Thyroid gland (tissue), 4 donors: ENCODE measurements at regions not wholly inside any gene's neighbourhood (a gene's known extent, or its start where the extent isn't known, plus 50 kb on each side); places are given as distances from the start of the nearest gene placed in this dataset.

Source experiments
- DNase-seq, 2 donors: peaks; one replicate each; pipeline ENCODE4 v3.0.0-alpha.2; 2019
- H3K27ac ChIP-seq, 3 donors: fragments of 200-600 bp; sonication (generic); 1 replicate in 2 of 3; 2 replicates in 1 of 3; pipeline ENCODE4 v1.5.1; 2016 to 2019; ENCODE audit warnings: mild to moderate bottlenecking in 1 of 3, moderate library complexity in 1 of 3
- H3K27me3 ChIP-seq: fragments of 200-600 bp; sonication (generic); one replicate; pipeline ENCODE4 v1.5.1; 2019
- H3K36me3 ChIP-seq, 2 donors: fragments of 200-600 bp; sonication (generic); one replicate each; pipeline ENCODE4 v1.5.1; 2016 to 2019
- H3K4me1 ChIP-seq, 2 donors: fragments of 200-600 bp; sonication (generic); one replicate each; pipeline ENCODE4 v1.5.1; 2017 to 2019
- H3K4me3 ChIP-seq, 3 donors: fragments of 200-600 bp; sonication (generic); replicated peaks in 1 of 3; 1 replicate in 2 of 3; 2 replicates in 1 of 3; pipeline ENCODE4 v1.5.1; 2016; ENCODE audit warnings: mild to moderate bottlenecking in 1 of 3
- H3K9me3 ChIP-seq: fragments of 200-600 bp; sonication (generic); one replicate; pipeline ENCODE4 v1.5.1; 2017
- CTCF ChIP-seq, 6 experiments: fragments of 200-600 bp in 3 of 6; fragments of 450-650 bp in 3 of 6; sonication (generic) in 3 of 6; IDR thresholded peaks; one replicate each; pipeline ENCODE4 v1.5.1; 2016 to 2019; ENCODE audit warnings: antibody characterized with exemption in 6 of 6, mild to moderate bottlenecking in 2 of 6, inconsistent platforms in 1 of 6, moderate library complexity in 1 of 6
- POLR2A ChIP-seq, 2 donors: fragments of 450-650 bp; IDR thresholded peaks; one replicate each; pipeline ENCODE4 v1.6.1; 2017; ENCODE audit warnings: antibody characterized with exemption in 2 of 2, mild to moderate bottlenecking in 2 of 2, moderate library complexity in 1 of 2
- WGBS, 2 donors: methylation state at CpG; one replicate each; pipeline ENCODE4 v1.1.5; 2017; 5-methylcytosine and 5-hydroxymethylcytosine counted together
- intact Hi-C: fragments of 100-400 bp; cut with DNase I; formaldehyde crosslinking; loops from one replicate; pipeline ENCODE4 v1.15.1; 2023

GRCh38 chr19:28465371-28466086 lies 747.4 kb downstream of the UQCRFS1 start:
- H3K9me3 ChIP-seq = no peaks in the 10 kb centered on the region
- no peak for DNase-seq
- H3K36me3 ChIP-seq = no peaks in the 10 kb centered on the region
- 80 to 83% methylated on average over 3 of the region's 3 CpGs for WGBS, 2 donors
- intact Hi-C loops = loop anchor here (10.0 kb wide), 2 partner anchors 249 to 419 kb away; no protein-coding TSS in a partner anchor
- H3K27ac ChIP-seq = no peak overlapping the region
- H3K4me1 ChIP-seq = peaks cover 0 to 7% of the 10 kb centered on the region in 2 donors
- H3K27me3 ChIP-seq = no peaks in the 10 kb centered on the region
- H3K4me3 ChIP-seq = no peak overlapping the region
- TF ChIP-seq CTCF (IDR thresholded peaks at IDR 0.05) (no peak), POLR2A (IDR thresholded peaks at IDR 0.05) (no peak)

- DNase-seq = no peak
- 89 to 90% methylated on average over 5 of the region's 5 CpGs for WGBS, 2 donors
- H3K9me3 ChIP-seq = no peaks in the 10 kb centered on the region
- H3K36me3 ChIP-seq = no peaks in the 10 kb centered on the region
- H3K27ac ChIP-seq = no peak overlapping the region
- H3K4me1 ChIP-seq = peaks cover 0 to 1% of the 10 kb centered on the region in 2 donors
- intact Hi-C loops = loop anchor here (10.0 kb wide), 2 partner anchors 251 to 421 kb away; no protein-coding TSS in a partner anchor
- TF ChIP-seq POLR2A (IDR thresholded peaks at IDR 0.05) (no peak), CTCF (IDR thresholded peaks at IDR 0.05) (no peak)
- no peaks in the 10 kb centered on the region for H3K27me3 ChIP-seq
- H3K4me3 ChIP-seq = no peak overlapping the region
Measured at GRCh38 chr19:28463493-28464053, 749.4 kb downstream of the UQCRFS1 start.

- 95 to 97% methylated on average over 2 of the region's 2 CpGs for WGBS, 2 donors
- Histone ChIP-seq H3K27me3 (no peaks in the 10 kb centered on the region), H3K36me3 (no peaks in the 10 kb centered on the region), H3K4me1 (no peaks in the 10 kb centered on the region), H3K9me3 (no peaks in the 10 kb centered on the region), H3K4me3 (no peak overlapping the region), H3K27ac (no peak overlapping the region)
- no peak for DNase-seq
- TF ChIP-seq POLR2A (IDR thresholded peaks at IDR 0.05) = no peak
- intact Hi-C loops = no loop called here
Measured at GRCh38 chr19:28457620-28458019, 755.3 kb downstream of the UQCRFS1 start.

GRCh38 chr19:28456708-28457320 lies 756.1 kb downstream of the UQCRFS1 start:
- no peaks in the 10 kb centered on the region for H3K4me1 ChIP-seq
- WGBS, 2 donors = 55 to 56% methylated on average over 5 of the region's 5 CpGs

GRCh38 chr19:28456252-28456651 lies 756.7 kb downstream of the UQCRFS1 start:
- no peaks in the 10 kb centered on the region for H3K36me3 ChIP-seq
- H3K9me3 ChIP-seq = no peaks in the 10 kb centered on the region
- H3K27ac ChIP-seq = no peak overlapping the region
- no peak overlapping the region for H3K4me3 ChIP-seq
- no peaks in the 10 kb centered on the region for H3K4me1 ChIP-seq
- intact Hi-C loops = no loop called here
- TF ChIP-seq CTCF (IDR thresholded peaks at IDR 0.05) (no peak), POLR2A (IDR thresholded peaks at IDR 0.05) (no peak)
- no peak for DNase-seq
- 40% methylated on average over 1 of the region's 4 CpGs; no CpG with 5 or more reads in 1 of the 2 donors for WGBS, 2 donors
- no peaks in the 10 kb centered on the region for H3K27me3 ChIP-seq

More at GRCh38 chr19:28456708-28457320, 756.1 kb downstream of the UQCRFS1 start:
- DNase-seq = no peak
- intact Hi-C loops = no loop called here
- no peaks in the 10 kb centered on the region for H3K36me3 ChIP-seq
- H3K27ac ChIP-seq = no peak overlapping the region
- no peaks in the 10 kb centered on the region for H3K27me3 ChIP-seq
- no peak overlapping the region for H3K4me3 ChIP-seq
- no peaks in the 10 kb centered on the region for H3K9me3 ChIP-seq
- no peak for TF ChIP-seq POLR2A (IDR thresholded peaks at IDR 0.05)
- no peak for TF ChIP-seq CTCF (IDR thresholded peaks at IDR 0.05)
